G401 (cell line): ENCODE measurements at regions not wholly inside any gene's neighbourhood (a gene's known extent, or its start where the extent isn't known, plus 50 kb on each side); places are given as distances from the start of the nearest gene placed in this dataset.

Source experiments
- DNase-seq: peaks from one replicate; pipeline ENCODE4 v3.0.0-alpha.2; 2015; ENCODE audit warnings: low spot score
- in situ Hi-C: cut with HindIII; loops from 2 replicates; pipeline ENCODE4 v1.10.0; 2016; ENCODE audit warnings: low sequenced_read_pairs, mixed read lengths

DNA sequence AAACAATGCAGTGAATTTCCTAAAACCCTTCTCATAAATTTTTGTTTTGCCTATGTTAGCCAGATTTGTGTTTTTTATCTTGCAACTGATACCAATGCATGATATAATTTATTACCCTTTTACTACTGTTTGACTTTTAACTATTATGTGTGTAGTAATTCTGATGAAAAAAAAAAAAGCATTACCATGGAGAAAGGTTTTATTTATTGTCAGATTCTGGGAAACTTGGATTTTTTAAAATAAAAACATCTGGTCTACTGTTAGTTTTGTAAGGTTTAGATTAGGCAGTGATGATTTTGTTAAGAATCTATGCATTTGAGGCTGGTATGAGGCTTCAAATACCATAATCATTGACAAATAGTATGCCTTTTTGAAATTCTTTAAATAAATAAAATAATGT lies 470.4 kb upstream of the ROBO1 start:
- no peak for DNase-seq
- in situ Hi-C loops = no loop called here

DNA sequence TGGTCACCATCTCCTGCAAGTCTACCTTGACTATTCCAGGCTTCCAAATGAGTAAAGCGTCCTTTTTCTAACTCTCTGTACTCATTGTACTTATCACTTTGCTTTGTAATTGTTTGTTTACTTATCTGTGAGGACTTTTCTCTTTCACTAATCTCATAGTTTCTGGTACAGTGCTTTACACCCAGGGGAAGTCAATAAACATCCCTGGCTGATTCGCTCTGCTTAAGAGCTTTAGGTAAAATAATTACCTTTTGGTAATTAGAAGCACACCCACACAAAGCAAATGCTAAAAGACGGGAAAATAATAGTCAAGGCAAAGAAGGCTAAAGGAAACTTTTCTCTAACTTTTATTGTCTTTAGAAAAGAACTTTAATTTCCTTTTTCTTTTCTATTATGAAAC lies 466.9 kb upstream of the ROBO1 start:
- DNase-seq = no peak
- in situ Hi-C loops = no loop called here

DNA sequence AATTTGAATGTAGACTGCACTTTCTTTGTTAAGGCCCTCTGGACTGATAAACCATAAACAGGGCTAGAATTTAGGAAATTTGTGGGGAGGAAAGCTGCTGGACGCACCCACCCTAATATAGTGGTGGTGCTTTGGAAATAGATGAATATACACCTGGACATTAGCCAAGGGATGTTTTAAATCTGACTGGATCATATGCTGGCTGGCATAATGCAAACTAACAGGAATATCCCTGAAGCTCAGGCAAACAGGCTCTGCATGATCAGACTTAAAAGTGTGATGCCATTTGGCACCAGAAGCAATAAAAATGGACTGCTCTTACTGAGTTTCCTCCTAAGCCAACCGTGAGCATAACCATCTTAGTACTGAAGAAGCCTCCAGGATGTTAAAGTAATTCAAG lies 465.8 kb upstream of the ROBO1 start:
- in situ Hi-C loops = no loop called here
- no peak for DNase-seq

DNA sequence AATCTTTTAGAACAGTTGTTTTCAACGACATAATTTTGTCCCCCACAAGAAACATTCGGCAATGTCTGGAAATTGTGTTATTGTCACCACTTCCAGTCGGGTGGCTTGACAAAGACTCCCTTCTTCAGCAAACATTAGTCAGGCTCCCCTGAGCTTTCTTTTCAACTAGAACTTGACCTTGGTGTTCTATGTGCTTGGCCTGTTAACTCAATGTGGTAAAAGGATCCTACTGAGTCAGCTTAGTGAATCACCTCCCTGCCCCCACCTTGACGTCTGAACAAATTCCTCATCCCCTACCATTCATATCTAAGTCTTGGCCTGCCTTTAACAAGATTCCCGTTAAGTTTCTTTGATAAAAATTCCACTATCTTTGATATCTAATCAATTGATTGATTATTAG lies 465.0 kb upstream of the ROBO1 start:
- in situ Hi-C loops = no loop called here
- DNase-seq = no peak

DNA sequence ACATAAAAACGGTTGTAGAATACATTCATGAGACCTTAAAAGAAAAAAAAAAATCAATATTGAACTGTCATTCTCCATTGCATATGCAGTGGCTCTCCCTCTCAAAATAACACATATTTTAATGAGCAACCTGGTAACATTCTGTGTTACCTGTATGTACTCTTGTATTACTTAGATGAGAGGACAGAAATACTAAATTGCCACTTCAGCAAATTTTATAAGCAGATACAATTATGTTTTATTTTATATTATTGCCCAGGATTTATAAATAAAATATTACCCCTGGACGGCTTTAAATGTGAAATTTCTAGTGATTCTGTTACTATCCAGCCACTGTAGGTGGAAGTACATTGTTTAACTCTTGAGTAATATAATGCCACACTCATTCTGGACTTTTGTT lies 463.2 kb upstream of the ROBO1 start:
- in situ Hi-C loops = no loop called here
- no peak for DNase-seq

DNA sequence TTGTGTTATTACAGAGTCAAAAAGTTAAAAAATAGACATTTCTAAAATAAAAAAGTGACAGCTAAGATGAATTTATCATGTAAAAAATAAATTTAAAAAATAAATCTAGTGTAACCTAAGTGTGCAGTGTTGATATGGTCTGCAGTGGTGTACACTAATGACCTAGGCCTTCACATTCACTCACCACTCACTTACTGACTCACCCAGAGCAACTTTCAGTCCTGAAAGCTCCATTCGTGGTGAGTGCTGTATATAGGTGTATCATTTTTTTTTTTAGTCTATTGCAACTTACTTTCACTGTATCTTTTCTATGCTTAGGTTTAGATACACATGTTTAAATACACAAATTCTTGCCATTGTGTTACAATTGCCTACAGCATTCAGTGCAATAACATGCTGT lies 459.4 kb upstream of the ROBO1 start:
- in situ Hi-C loops = no loop called here
- DNase-seq = no peak

DNA sequence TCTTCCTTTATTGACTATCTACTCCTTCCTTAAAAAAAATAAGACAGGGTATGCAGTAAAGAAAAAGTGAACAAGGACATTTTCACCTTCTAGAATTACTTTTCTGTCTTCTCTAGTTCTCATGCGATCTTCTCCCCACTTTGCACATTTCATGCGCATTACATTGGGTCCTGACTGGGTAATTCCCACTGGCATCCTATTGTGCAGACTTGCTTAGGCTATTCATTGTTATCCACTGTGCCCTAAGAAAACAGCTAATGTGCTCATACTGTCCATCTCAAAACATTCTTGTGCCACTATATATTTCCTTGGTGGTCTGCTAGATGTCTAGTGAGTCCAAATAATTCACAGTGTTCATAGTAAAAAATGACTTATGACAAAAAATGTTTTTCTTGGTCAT lies 447.4 kb upstream of the ROBO1 start:
- in situ Hi-C loops = no loop called here
- DNase-seq = no peak

DNA sequence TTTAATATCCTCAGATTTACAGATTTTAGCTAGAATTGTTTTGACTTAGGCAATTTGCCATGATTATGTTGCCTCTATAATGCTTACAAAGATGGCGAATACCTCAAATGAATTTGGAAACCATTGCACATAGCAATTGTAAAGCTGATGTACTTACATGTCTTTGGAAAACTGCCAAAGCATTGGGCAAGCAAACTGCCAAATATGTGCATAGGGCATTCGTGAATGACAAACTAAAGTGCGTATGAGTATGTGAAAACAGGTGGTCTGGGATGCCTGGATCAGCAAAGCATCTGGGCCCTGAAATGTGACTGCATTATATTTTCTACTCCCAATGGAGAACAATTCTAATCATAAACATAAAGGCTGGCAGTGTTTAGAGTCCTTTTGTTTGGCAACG lies 445.3 kb upstream of the ROBO1 start:
- no peak for DNase-seq
- in situ Hi-C loops = no loop called here

DNA sequence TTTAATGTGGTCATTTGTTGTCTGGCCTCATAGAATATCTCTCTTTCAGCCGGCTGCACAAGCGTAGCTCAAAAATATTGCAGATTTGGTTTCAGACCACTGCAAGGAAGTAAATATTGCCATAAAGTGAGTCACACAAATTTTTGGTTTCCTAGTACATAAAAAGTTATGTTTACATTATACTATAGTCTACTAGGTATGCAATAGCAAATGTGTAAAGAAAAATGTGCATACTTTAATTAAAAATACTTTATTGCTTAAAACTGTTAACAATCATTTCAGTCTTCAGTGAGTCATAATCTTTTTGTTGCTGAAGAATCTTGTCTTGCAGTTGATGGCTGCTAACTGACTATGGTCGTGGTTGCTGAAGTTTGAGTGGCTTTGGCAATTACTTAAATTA lies 425.1 kb upstream of the ROBO1 start:
- in situ Hi-C loops = no loop called here

DNA sequence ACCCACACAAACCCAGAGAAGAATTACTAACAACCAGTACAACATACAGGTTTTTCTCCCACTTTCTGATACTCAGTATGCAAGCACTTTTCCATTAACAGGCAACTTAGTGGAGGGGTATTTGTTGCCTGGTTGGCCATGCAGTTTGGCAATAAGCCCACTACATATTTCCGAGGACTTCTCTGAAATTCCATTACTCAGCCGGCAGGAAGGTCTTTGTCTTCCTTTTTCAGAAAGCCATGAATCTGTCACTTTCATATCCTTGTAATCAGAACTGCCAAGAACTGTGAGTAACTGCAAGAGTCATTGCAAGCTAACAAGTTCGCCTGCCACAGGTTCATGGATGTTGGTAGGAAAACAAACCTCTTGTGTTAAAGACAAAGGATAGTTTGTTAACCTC lies 422.3 kb upstream of the ROBO1 start:
- in situ Hi-C loops = no loop called here
- DNase-seq = no peak

More for the DNA sequence above, 425.1 kb upstream of the ROBO1 start:
- no peak for DNase-seq

DNA sequence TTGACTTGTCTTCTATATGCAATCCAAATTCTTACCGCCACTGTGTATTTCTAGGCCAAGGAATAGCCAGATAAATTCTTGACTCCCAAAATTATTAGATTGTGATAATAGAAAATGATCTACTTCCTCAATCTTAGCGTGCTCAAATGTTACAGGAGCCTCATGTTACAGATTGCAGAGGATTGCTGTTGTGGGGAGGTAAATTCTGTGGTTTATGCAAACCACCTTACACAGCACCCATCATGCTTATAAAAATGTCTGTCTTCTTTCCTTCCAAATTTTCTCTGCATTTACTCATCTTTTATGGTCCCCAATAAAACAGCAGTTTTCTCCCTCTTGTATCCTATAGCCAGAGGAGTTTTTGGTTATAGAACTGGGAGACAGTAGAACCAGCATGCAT lies 420.2 kb upstream of the ROBO1 start:
- no peak for DNase-seq
- in situ Hi-C loops = no loop called here

DNA sequence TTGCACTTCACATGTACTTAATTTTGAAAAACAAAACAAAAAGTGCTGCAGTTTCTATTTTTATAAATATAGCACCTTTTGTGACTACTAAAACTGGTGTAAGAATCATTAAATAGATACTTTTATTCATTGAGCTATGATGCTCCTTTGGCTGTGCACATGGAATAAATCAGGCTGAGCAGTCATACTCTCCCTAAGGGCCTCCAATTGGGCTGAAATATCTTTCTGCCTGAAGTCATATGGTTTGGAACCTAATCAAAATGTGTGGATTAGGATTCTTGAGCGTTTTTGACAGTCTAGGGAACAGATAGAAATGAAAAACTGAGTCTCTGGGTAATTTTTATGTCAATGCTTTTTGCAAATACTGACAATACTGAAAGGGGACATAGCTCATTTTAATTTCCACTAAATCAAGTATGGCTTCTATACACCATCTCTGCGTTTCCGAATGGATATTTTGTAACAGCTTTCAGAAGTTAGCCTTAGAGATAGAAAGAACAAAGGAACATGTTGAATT lies 392.2 kb upstream of the ROBO1 start:
- in situ Hi-C loops = no loop called here
- no peak for DNase-seq

DNA sequence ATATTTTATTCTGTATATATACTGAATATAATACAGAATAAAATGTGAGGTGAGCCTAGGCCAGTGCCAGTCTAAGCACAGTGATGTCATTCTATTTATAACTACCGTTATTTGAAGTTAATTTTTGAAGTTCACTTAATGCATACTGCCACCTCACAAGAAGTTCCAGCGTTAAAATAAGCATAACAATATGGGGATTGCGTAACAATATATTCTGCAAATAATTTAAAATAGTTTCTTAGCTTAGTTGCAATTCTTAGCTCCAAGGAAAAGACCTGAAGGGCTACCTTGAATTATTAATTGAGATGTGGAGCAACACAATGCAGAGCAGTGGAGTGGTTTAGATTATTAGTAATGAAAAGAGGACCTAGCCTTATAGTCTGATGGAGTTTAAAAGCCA lies 390.5 kb upstream of the ROBO1 start:
- DNase-seq = no peak
- in situ Hi-C loops = no loop called here

DNA sequence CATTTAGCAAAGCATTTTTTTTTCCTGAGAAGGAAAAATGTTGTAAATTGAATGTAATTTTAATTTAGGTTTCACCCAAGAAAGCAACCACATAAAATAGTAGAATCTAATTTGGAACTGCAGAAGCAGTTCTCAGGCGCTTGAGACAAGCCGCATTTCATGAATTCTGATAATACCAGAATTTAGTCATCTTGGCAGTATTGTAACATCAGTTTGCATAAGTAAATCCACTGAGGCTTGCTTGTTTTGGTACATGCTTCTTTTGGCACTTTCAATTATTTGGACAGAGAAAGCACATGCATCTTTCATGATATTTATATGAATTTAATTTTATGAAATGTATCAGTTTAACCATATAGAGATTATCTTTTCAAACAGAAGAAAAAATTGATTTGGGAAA lies 389.7 kb upstream of the ROBO1 start:
- DNase-seq = no peak
- in situ Hi-C loops = no loop called here

DNA sequence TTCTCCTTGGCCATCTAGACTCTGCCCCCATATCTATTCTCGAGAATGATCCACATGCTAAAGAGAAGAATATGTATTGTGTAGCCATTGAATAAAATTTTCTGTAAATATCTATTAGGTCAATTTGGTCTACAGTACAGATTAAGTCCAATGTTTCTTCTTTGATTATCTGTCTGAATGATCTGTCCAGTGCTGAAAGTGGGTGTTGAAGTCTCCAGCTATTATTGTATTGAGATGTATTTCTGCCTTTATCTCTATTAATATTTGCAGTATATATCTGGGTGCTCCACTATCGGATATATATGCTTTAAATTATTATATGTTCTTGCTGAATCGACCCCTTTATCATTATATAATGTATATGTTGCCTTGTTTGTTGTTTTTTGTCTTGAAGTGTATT lies 384.9 kb upstream of the ROBO1 start:
- no peak for DNase-seq
- in situ Hi-C loops = no loop called here

DNA sequence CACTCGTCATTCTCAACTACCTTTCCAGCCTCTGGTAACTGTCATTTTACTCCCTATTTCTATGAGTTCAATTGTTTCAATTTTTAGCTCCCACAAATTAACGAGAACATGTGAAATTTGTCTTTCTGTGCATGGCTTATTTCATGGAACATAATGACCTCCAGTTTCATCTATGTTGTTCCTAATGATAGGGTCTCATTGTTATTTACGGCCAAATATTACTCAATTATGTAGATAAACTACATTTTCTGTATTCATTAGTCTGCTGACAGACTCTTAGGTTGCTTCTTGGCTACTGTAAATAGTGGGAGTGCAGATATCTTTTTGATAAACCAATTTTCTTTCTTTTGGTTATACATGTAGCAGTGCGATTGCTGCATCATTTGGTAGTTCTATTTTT lies 374.9 kb upstream of the ROBO1 start:
- in situ Hi-C loops = no loop called here
- DNase-seq = no peak

DNA sequence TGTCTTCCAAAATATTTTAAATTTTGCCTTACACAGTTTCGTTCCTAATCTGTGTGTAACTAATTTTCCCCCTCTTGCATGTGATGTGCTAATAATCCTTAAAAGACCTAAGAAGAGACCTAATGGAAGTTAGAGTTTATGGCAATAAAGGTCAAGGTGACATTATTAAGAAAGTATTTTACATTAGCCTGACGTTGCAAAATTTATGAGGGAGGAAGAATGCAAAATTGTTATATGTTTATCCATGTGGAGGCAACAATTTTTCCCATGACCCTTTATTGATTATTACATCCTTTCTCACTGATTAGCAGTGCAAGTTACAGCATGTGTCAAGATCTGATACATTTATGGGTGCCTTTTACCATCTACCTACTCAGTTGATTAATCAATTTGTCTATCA lies 373.8 kb upstream of the ROBO1 start:
- no peak for DNase-seq
- in situ Hi-C loops = no loop called here

DNA sequence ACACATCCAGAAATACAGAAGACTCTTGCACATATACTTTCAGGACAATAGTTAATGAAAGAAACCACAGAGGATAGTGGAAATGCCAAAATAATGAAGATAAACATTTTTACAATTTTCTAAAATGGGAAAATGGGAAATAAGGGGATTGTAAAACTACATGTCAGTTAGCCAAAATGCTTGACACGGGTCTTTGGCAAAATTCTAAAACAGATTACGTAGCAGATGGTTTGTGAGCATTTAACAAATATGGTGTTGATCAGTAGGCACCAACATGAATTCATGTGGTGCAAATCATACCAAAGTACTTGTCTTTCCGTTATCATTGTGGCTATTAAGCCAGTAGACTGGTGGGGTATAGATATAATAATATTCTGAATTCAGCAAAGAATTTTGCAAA lies 348.5 kb upstream of the ROBO1 start:
- in situ Hi-C loops = no loop called here
- DNase-seq = no peak

DNA sequence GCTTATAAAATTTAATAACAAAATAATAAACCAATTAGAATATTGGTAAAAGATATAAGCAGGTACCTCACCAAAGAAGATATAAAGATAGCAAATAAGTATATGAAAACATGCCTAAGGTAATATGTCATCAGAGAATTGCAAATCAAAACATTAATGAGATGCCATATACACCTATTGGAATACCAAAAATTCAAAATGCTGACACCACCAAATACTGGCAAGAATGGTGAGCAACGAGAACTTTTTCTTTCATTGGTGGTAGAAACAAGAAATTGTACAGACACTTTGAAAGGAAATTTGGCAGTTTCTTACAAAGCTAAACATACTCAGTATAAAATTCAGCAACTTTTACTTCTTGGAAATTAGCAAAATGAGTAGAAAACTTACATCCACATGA lies 346.9 kb upstream of the ROBO1 start:
- no peak for DNase-seq
- in situ Hi-C loops = no loop called here

DNA sequence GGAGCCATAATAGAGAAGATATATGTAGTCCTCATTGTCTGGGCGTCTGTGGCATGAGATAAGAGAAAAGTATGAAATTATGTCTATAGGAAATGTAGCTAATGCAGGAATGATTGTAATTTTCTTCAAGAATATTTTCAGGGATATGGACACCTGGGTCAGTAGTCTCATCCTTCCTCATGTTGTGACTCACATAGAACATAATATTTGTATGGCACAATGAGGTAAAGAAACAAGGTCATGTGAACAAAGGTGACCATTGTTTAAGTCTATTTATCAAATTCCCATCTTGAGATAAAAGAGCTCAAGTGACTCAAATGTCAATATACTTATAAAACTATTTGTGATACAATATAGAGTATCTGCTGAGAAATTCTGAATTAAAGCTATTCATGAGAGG lies 345.5 kb upstream of the ROBO1 start:
- in situ Hi-C loops = no loop called here
- DNase-seq = no peak

DNA sequence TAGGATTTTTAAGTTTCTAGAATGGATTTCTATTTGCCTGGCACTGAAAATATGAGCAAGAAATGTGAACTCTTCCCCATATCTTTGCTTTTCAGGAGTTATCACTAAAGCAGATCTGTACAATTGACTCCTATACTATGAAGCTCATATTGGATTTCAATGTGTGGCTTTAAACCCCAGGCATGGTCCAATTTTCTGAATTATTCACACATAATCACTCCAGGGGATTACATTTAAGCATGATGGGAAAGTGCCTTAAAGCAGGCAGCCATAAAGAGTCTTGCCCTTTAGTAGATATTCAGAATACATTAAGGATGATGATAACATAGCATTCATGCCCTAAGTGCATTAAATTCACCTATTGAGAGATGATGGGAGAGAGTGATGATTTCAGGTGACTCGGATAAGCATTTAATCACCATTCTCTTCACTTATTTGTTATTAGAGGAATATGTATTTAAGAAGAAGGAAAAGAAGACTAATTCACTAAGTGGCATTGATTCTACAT lies 331.8 kb upstream of the ROBO1 start:
- in situ Hi-C loops = no loop called here
- DNase-seq = no peak

DNA sequence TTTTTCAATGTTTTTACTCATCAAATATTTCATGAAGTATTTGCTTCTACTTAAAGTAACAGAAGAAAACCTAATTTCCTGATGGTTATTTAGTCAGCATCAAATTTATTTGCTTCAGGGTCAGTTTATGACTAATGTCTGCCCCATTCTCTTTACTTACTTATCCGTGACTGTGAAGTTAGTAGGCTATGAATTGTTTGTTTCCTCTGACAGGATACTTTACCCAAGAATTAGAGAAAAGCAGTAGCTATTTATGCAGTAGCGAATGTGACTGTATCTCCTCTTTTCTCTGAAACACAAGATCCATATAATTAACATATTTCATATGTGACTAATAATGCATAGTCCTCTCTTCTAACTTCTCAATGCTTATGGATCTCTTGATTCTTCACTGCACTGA lies 329.9 kb upstream of the ROBO1 start:
- no peak for DNase-seq
- in situ Hi-C loops = no loop called here
